ENCODE measurements at regions not wholly inside any gene's neighbourhood (a gene's known extent, or its start where the extent isn't known, plus 50 kb on each side); places are given as distances from the start of the nearest gene placed in this dataset.
"Not testable (repeated sequence)": the region's sequence is repeated elsewhere in the genome, so short reads cannot be mapped to it uniquely, and the experiment has no call there.

- no peak for DNase-seq (ENCODE audit: low read depth)
These were observed 343.7 kb downstream of the TCERG1L start for GRCh38 chr10:130967784-130968183.

GRCh38 chr10:130968511-130968910 lies 343.0 kb downstream of the TCERG1L start:
- DNase-seq (ENCODE audit: low read depth) = no peak

- DNase-seq (ENCODE audit: low read depth) = no peak
These were observed 342.6 kb downstream of the TCERG1L start for GRCh38 chr10:130968964-130969363.

GRCh38 chr10:130969700-130970099 lies 341.8 kb downstream of the TCERG1L start:
- DNase-seq (ENCODE audit: low read depth) = no peak

- no peak for DNase-seq (ENCODE audit: low read depth)
These were observed 341.0 kb downstream of the TCERG1L start for GRCh38 chr10:130970341-130971122.

- DNase-seq (ENCODE audit: low read depth) = no peak
These were observed 340.4 kb downstream of the TCERG1L start for GRCh38 chr10:130971123-130971435.

GRCh38 chr10:130973127-130973839 lies 338.2 kb downstream of the TCERG1L start:
- DNase-seq (ENCODE audit: low read depth) = no peak

GRCh38 chr10:130974166-130974565 lies 337.4 kb downstream of the TCERG1L start:
- no peak for DNase-seq (ENCODE audit: low read depth)

- DNase-seq (ENCODE audit: low read depth) = not testable (repeated sequence)
These were observed 336.2 kb downstream of the TCERG1L start for GRCh38 chr10:130975351-130975750.

GRCh38 chr10:130982802-130983201 lies 328.7 kb downstream of the TCERG1L start:
- DNase-seq (ENCODE audit: low read depth) = no peak

GRCh38 chr10:130983749-130984148 lies 327.8 kb downstream of the TCERG1L start:
- no peak for DNase-seq (ENCODE audit: low read depth)

- DNase-seq (ENCODE audit: low read depth) = no peak
These were observed 326.8 kb downstream of the TCERG1L start for GRCh38 chr10:130984686-130985085.

GRCh38 chr10:130985158-130985753 lies 326.3 kb downstream of the TCERG1L start:
- no peak for DNase-seq (ENCODE audit: low read depth)

- no peak for DNase-seq (ENCODE audit: low read depth)
These were observed 324.7 kb downstream of the TCERG1L start for GRCh38 chr10:130986846-130987245.

GRCh38 chr10:130987401-130987800 lies 324.1 kb downstream of the TCERG1L start:
- no peak for DNase-seq (ENCODE audit: low read depth)

GRCh38 chr10:130989670-130990232 lies 321.8 kb downstream of the TCERG1L start:
- DNase-seq (ENCODE audit: low read depth) = no peak

GRCh38 chr10:130990486-130990885 lies 321.0 kb downstream of the TCERG1L start:
- DNase-seq (ENCODE audit: low read depth) = no peak

- no peak for DNase-seq (ENCODE audit: low read depth)
These were observed 318.6 kb downstream of the TCERG1L start for GRCh38 chr10:130992802-130993523.

- DNase-seq (ENCODE audit: low read depth) = no peak
These were observed 317.9 kb downstream of the TCERG1L start for GRCh38 chr10:130993612-130994011.

GRCh38 chr10:130994191-130994590 lies 317.3 kb downstream of the TCERG1L start:
- DNase-seq (ENCODE audit: low read depth) = no peak

- no peak for DNase-seq (ENCODE audit: low read depth)
These were observed 316.7 kb downstream of the TCERG1L start for GRCh38 chr10:130994845-130995244.
